ENCODE measurements at regions not wholly inside any gene's neighbourhood (a gene's known extent, or its start where the extent isn't known, plus 50 kb on each side); places are given as distances from the start of the nearest gene placed in this dataset.
"Not testable (repeated sequence)": the region's sequence is repeated elsewhere in the genome, so short reads cannot be mapped to it uniquely, and the experiment has no call there.

GRCh38 chrX:65862638-65863037 is 177.2 kb downstream of the VSIG4 start:
- Histone ChIP-seq H3K9me3 (ENCODE audit: low read depth, low read length, poor library complexity, severe bottlenecking) (no peaks in the 10 kb centered on the region), H3K4me1 (ENCODE audit: insufficient read depth, low read length, poor library complexity, severe bottlenecking) (no peaks in the 10 kb centered on the region), H3K4me3 (ENCODE audit: low read depth, low read length, poor library complexity, severe bottlenecking) (no peak overlapping the region), H3K27me3 (replicated peaks; ENCODE audit: insufficient read depth, low read depth, low read length, poor library complexity) (no peaks in the 10 kb centered on the region), H3K27ac (ENCODE audit: low read depth, low read length, poor library complexity, severe bottlenecking) (no peak overlapping the region), H3K36me3 (ENCODE audit: insufficient read depth, low read length, poor library complexity, severe bottlenecking) (no peaks in the 10 kb centered on the region)
- intact Hi-C loops (cut with micrococcal nuclease; ENCODE audit: unreplicated experiment): no loop called here
- TF ChIP-seq EZH2 (IDR thresholded peaks at IDR 0.05; ENCODE audit: borderline replicate concordance, low read depth, low read length, poor library complexity, severe bottlenecking): no peak
- DNase-seq (ENCODE audit: low spot score): no peak
- ChIA-PET POLR2A (ENCODE audit: low non-redundant PET) (no interaction called here), CTCF (no interaction called here)
- no TSS peak for BruUV-seq (replicated peaks)

- H3K9me3 ChIP-seq (ENCODE audit: low read depth, low read length, poor library complexity, severe bottlenecking): no peaks in the 10 kb centered on the region
- no peaks in the 10 kb centered on the region for H3K27me3 ChIP-seq (replicated peaks; ENCODE audit: insufficient read depth, low read depth, low read length, poor library complexity)
- no peak overlapping the region for H3K27ac ChIP-seq (ENCODE audit: low read depth, low read length, poor library complexity, severe bottlenecking)
- no peaks in the 10 kb centered on the region for H3K36me3 ChIP-seq (ENCODE audit: insufficient read depth, low read length, poor library complexity, severe bottlenecking)
- no peak for DNase-seq (ENCODE audit: low spot score)
- TF ChIP-seq CTCF (conservative IDR thresholded peaks at IDR 0.05; ENCODE audit: low read depth, low read length) (no peak), EZH2 (IDR thresholded peaks at IDR 0.05; ENCODE audit: borderline replicate concordance, low read depth, low read length, poor library complexity, severe bottlenecking) (no peak)
- no TSS peak for BruUV-seq (replicated peaks)
- ChIA-PET POLR2A (ENCODE audit: low non-redundant PET) (no interaction called here), CTCF (no interaction called here)
- intact Hi-C loops (cut with micrococcal nuclease; ENCODE audit: unreplicated experiment): no loop called here
- H3K4me3 ChIP-seq (ENCODE audit: low read depth, low read length, poor library complexity, severe bottlenecking): no peak overlapping the region
- H3K4me1 ChIP-seq (ENCODE audit: insufficient read depth, low read length, poor library complexity, severe bottlenecking): no peaks in the 10 kb centered on the region
Observed at GRCh38 chrX:65859299-65859698, 180.6 kb downstream of the VSIG4 start.

- DNase-seq (ENCODE audit: low spot score); BruUV-seq (replicated peaks); H3K4me3 ChIP-seq (ENCODE audit: low read depth, low read length, poor library complexity, severe bottlenecking); CTCF ChIA-PET; H3K27ac ChIP-seq (ENCODE audit: low read depth, low read length, poor library complexity, severe bottlenecking); H3K27me3 ChIP-seq (replicated peaks; ENCODE audit: insufficient read depth, low read depth, low read length, poor library complexity); intact Hi-C loops (cut with micrococcal nuclease; ENCODE audit: unreplicated experiment); H3K9me3 ChIP-seq (ENCODE audit: low read depth, low read length, poor library complexity, severe bottlenecking); POLR2A ChIA-PET (ENCODE audit: low non-redundant PET); H3K36me3 ChIP-seq (ENCODE audit: insufficient read depth, low read length, poor library complexity, severe bottlenecking); H3K4me1 ChIP-seq (ENCODE audit: insufficient read depth, low read length, poor library complexity, severe bottlenecking): not testable (repeated sequence)
Observed at GRCh38 chrX:65854437-65854836, 185.4 kb downstream of the VSIG4 start.

GRCh38 chrX:65851306-65851705 is 183.9 kb downstream of the MSN start:
- H3K4me1 ChIP-seq (ENCODE audit: insufficient read depth, low read length, poor library complexity, severe bottlenecking); H3K27me3 ChIP-seq (replicated peaks; ENCODE audit: insufficient read depth, low read depth, low read length, poor library complexity); DNase-seq (ENCODE audit: low spot score); H3K36me3 ChIP-seq (ENCODE audit: insufficient read depth, low read length, poor library complexity, severe bottlenecking); H3K27ac ChIP-seq (ENCODE audit: low read depth, low read length, poor library complexity, severe bottlenecking); H3K9me3 ChIP-seq (ENCODE audit: low read depth, low read length, poor library complexity, severe bottlenecking); POLR2A ChIA-PET (ENCODE audit: low non-redundant PET); H3K4me3 ChIP-seq (ENCODE audit: low read depth, low read length, poor library complexity, severe bottlenecking); BruUV-seq (replicated peaks); intact Hi-C loops (cut with micrococcal nuclease; ENCODE audit: unreplicated experiment); CTCF ChIA-PET: not testable (repeated sequence)

GRCh38 chrX:65850821-65851220 is 183.4 kb downstream of the MSN start:
- H3K4me1 ChIP-seq (ENCODE audit: insufficient read depth, low read length, poor library complexity, severe bottlenecking); CTCF ChIA-PET; H3K4me3 ChIP-seq (ENCODE audit: low read depth, low read length, poor library complexity, severe bottlenecking); intact Hi-C loops (cut with micrococcal nuclease; ENCODE audit: unreplicated experiment); H3K27me3 ChIP-seq (replicated peaks; ENCODE audit: insufficient read depth, low read depth, low read length, poor library complexity); H3K27ac ChIP-seq (ENCODE audit: low read depth, low read length, poor library complexity, severe bottlenecking); POLR2A ChIA-PET (ENCODE audit: low non-redundant PET); H3K9me3 ChIP-seq (ENCODE audit: low read depth, low read length, poor library complexity, severe bottlenecking); BruUV-seq (replicated peaks); DNase-seq (ENCODE audit: low spot score); H3K36me3 ChIP-seq (ENCODE audit: insufficient read depth, low read length, poor library complexity, severe bottlenecking): not testable (repeated sequence)
